H1 (cell line): ENCODE measurements at regions not wholly inside any gene's neighbourhood (a gene's known extent, or its start where the extent isn't known, plus 50 kb on each side); places are given as distances from the start of the nearest gene placed in this dataset.

Source experiments
- CTCF ChIA-PET: fragments of 300-600 bp; sonication (Branson Sonifier 250); formaldehyde crosslinking; loops from one replicate; lab custom pipeline; 2021; ENCODE audit not compliant: partially characterized antibody; lab: Charles Lee
- POLR2A ChIA-PET: fragments of 300-600 bp; sonication (Branson Sonifier 250); formaldehyde crosslinking; loops from one replicate; lab custom pipeline; 2021; ENCODE audit warnings: inconsistent platforms; ENCODE audit not compliant: partially characterized antibody; lab: Charles Lee
- DNase-seq, 2 experiments: peaks; one replicate each; pipeline versions ENCODE4 v3.0.0 to v3.0.0-alpha.2; 2010 to 2022; ENCODE audit warnings: low spot score in 2 of 2, low read depth in 1 of 2, mixed read lengths in 1 of 2
- FAIRE-seq: peaks from 2 replicates; lab custom pipeline; 2011; peaks lifted over from hg19 to GRCh38; lab: Jason Lieb, UNC
- H2AFZ ChIP-seq: 2 replicates; pipeline ENCODE4 v1.8.1; 2012; ENCODE audit warnings: low read length, inconsistent platforms
- H2AK5ac ChIP-seq: 2 replicates; pipeline ENCODE4 v1.6.1; 2013; ENCODE audit warnings: low read depth, low read length
- H2BK120ac ChIP-seq: replicated peaks from 2 replicates; pipeline ENCODE3; 2013; ENCODE audit warnings: low read depth, low read length, inconsistent platforms
- H2BK12ac ChIP-seq: 2 replicates; pipeline ENCODE4 v1.6.1; 2013; ENCODE audit warnings: low read depth, low read length
- H2BK15ac ChIP-seq: 2 replicates; pipeline ENCODE4 v1.6.1; 2013; ENCODE audit warnings: low read length
- H2BK20ac ChIP-seq: 2 replicates; pipeline ENCODE4 v1.6.1; 2013; ENCODE audit warnings: low read length
- H2BK5ac ChIP-seq: 2 replicates; pipeline ENCODE4 v1.6.1; 2013; ENCODE audit warnings: low read depth, low read length
- H3K14ac ChIP-seq: 2 replicates; pipeline ENCODE4 v1.6.1; 2013; ENCODE audit warnings: inconsistent platforms; ENCODE audit not compliant: insufficient read length
- H3K18ac ChIP-seq: 2 replicates; pipeline ENCODE4 v1.6.1; 2013; ENCODE audit warnings: low read length; ENCODE audit errors: extremely low read depth
- H3K23ac ChIP-seq: 2 replicates; pipeline ENCODE4 v1.6.1; 2013; ENCODE audit warnings: inconsistent platforms; ENCODE audit not compliant: insufficient read length
- H3K23me2 ChIP-seq: 2 replicates; pipeline ENCODE4 v1.6.1; 2013; ENCODE audit warnings: low read depth, low read length
- H3K27ac ChIP-seq: 2 replicates; pipeline ENCODE4 v1.6.1; 2011; ENCODE audit warnings: low read depth, low read length, inconsistent platforms
- H3K27me3 ChIP-seq, 4 experiments: replicated peaks in 1 of 4; 1 replicate in 1 of 4; 2 replicates in 3 of 4; pipeline versions ENCODE4 v1.6.1 to v1.8.1; 2011 to 2013; ENCODE audit warnings: low read length in 3 of 4, mild to moderate bottlenecking in 3 of 4, inconsistent platforms in 2 of 4, mixed read lengths in 2 of 4, moderate library complexity in 1 of 4; ENCODE audit not compliant: control insufficient read depth in 3 of 4, insufficient read depth in 3 of 4; ENCODE audit errors: extremely low read depth in 1 of 4
- H3K36me3 ChIP-seq, 4 experiments: 2 replicates each; pipeline versions ENCODE4 v1.6.1 to v1.8.1; 2011 to 2013; ENCODE audit warnings: mild to moderate bottlenecking in 4 of 4, low read length in 3 of 4, moderate library complexity in 2 of 4, control low read depth in 1 of 4, inconsistent platforms in 1 of 4; ENCODE audit not compliant: insufficient read depth in 4 of 4, control insufficient read depth in 2 of 4
- H3K4ac ChIP-seq: replicated peaks from 2 replicates; pipeline ENCODE3; 2013; ENCODE audit warnings: low read length, low read depth, mixed read lengths, inconsistent platforms; ENCODE audit not compliant: insufficient read length
- H3K4me1 ChIP-seq, 4 experiments: replicated peaks in 1 of 4; 1 replicate in 1 of 4; 2 replicates in 3 of 4; pipeline versions ENCODE4 v1.6.1 to v1.8.1; 2011 to 2013; ENCODE audit warnings: low read length in 3 of 4, inconsistent platforms in 2 of 4, mixed read lengths in 1 of 4; ENCODE audit not compliant: insufficient read depth in 4 of 4, control insufficient read depth in 3 of 4
- H3K4me2 ChIP-seq, 2 experiments: 2 replicates each; pipeline versions ENCODE4 v1.6.1 to v1.8.1; 2011 to 2013; ENCODE audit warnings: low read depth in 2 of 2, low read length in 2 of 2, control low read depth in 1 of 2, inconsistent platforms in 1 of 2, mild to moderate bottlenecking in 1 of 2; ENCODE audit not compliant: insufficient read depth in 1 of 2
- H3K4me3 ChIP-seq, 4 experiments: fragments of 200-600, 300-600 bp in 1 of 4; sonication (generic), shearing (Covaris generic), sonication (Bioruptor Twin) in 1 of 4; 2 replicates each; pipeline versions ENCODE4 v1.5.1 to v1.8.1; 2011 to 2016; ENCODE audit warnings: low read length in 4 of 4, low read depth in 3 of 4, control low read depth in 2 of 4, inconsistent platforms in 2 of 4, mild to moderate bottlenecking in 2 of 4, mixed read lengths in 1 of 4, moderate library complexity in 1 of 4; ENCODE audit not compliant: insufficient read depth in 2 of 4; ENCODE audit errors: extremely low read depth in 1 of 4
- H3K56ac ChIP-seq: replicated peaks from 2 replicates; pipeline ENCODE3; 2013; ENCODE audit warnings: low read depth, mild to moderate bottlenecking, mixed read lengths, low read length, inconsistent platforms; ENCODE audit not compliant: insufficient read length
- H3K79me1 ChIP-seq: 2 replicates; pipeline ENCODE4 v1.6.1; 2013; ENCODE audit warnings: low read depth, low read length, control low read depth
- H3K79me2 ChIP-seq, 2 experiments: 2 replicates each; pipeline versions ENCODE4 v1.6.1 to v1.8.1; 2012 to 2013; ENCODE audit warnings: low read length in 2 of 2, mild to moderate bottlenecking in 2 of 2, inconsistent platforms in 1 of 2; ENCODE audit not compliant: insufficient read depth in 2 of 2, control insufficient read depth in 1 of 2
- H3K9ac ChIP-seq, 4 experiments: replicated peaks in 1 of 4; 1 replicate in 1 of 4; 2 replicates in 3 of 4; pipeline versions ENCODE4 v1.6.1 to v1.8.1; 2011 to 2013; ENCODE audit warnings: low read depth in 3 of 4, low read length in 3 of 4, control low read depth in 2 of 4, mild to moderate bottlenecking in 2 of 4, moderate library complexity in 2 of 4, inconsistent platforms in 1 of 4; ENCODE audit errors: extremely low read depth in 1 of 4
- H3K9me3 ChIP-seq, 2 experiments: 2 replicates each; pipeline versions ENCODE4 v1.6.1 to v1.8.1; 2012 to 2013; ENCODE audit warnings: mild to moderate bottlenecking in 2 of 2, moderate library complexity in 2 of 2, control low read depth in 1 of 2, inconsistent platforms in 1 of 2, low read depth in 1 of 2, low read length in 1 of 2, mixed read lengths in 1 of 2; ENCODE audit not compliant: insufficient read depth in 2 of 2
- H4K20me1 ChIP-seq, 2 experiments: replicated peaks in 1 of 2; 2 replicates each; pipeline versions ENCODE3 to v1.8.1; 2011 to 2013; ENCODE audit warnings: inconsistent platforms in 2 of 2, low read length in 2 of 2, mild to moderate bottlenecking in 1 of 2; ENCODE audit not compliant: insufficient read depth in 2 of 2, control insufficient read depth in 1 of 2
- H4K5ac ChIP-seq: 2 replicates; pipeline ENCODE4 v1.6.1; 2013; ENCODE audit warnings: low read length, low read depth, mixed read lengths, inconsistent platforms; ENCODE audit not compliant: insufficient read length
- H4K8ac ChIP-seq: 2 replicates; pipeline ENCODE4 v1.8.0; 2013; ENCODE audit warnings: mild to moderate bottlenecking, moderate library complexity, low read length, inconsistent platforms; ENCODE audit not compliant: insufficient read depth; ENCODE audit errors: extremely low read depth
- H4K91ac ChIP-seq: replicated peaks from 2 replicates; pipeline ENCODE3; 2013; ENCODE audit warnings: low read length, mixed read lengths, inconsistent platforms; ENCODE audit not compliant: insufficient read length
- CTBP2 ChIP-seq: IDR thresholded peaks from 2 replicates; pipeline ENCODE4 v1.7.0; 2011; ENCODE audit warnings: borderline replicate concordance, mild to moderate bottlenecking, moderate library complexity, mixed read lengths, low read length; ENCODE audit not compliant: insufficient read depth, insufficient read length
- CTCF ChIP-seq, 3 experiments: IDR thresholded peaks; 1 replicate in 2 of 3; 2 replicates in 1 of 3; pipeline versions ENCODE4 v1.5.1 to v1.6.1; 2011; ENCODE audit warnings: low read length in 3 of 3, mild to moderate bottlenecking in 3 of 3, inconsistent platforms in 2 of 3, low read depth in 1 of 3, moderate library complexity in 1 of 3; ENCODE audit not compliant: insufficient read depth in 1 of 3; ENCODE audit errors: control extremely low read depth in 1 of 3
- E2F6 ChIP-seq: IDR thresholded peaks from 2 replicates; pipeline ENCODE4 v1.6.1; 2012; ENCODE audit warnings: inconsistent platforms
- NRF1 ChIP-seq: IDR thresholded peaks from 2 replicates; pipeline ENCODE4 v1.6.1; 2011; ENCODE audit warnings: mild to moderate bottlenecking, low read depth, low read length, improper control_type of control experiment
- TAF7 ChIP-seq: optimal IDR thresholded peaks from 2 replicates; pipeline ENCODE3; 2011; ENCODE audit warnings: low read depth, mild to moderate bottlenecking, inconsistent platforms, low read length, moderate library complexity, borderline replicate concordance
- WGBS, 2 experiments: shearing (Covaris generic) in 1 of 2; methylation state at CpG; one replicate each; pipeline versions ENCODE4 v1.1.6 to v1.1.7; 2013 to 2015; ENCODE audit warnings: low lambda C conversion rate in 2 of 2, mixed read lengths in 2 of 2, inconsistent platforms in 1 of 2, low coverage in 1 of 2, missing lambda C conversion rate in 1 of 2; ENCODE audit not compliant: insufficient replicate concordance in 2 of 2, insufficient coverage in 1 of 2, insufficient read length in 1 of 2; ENCODE audit errors: extremely low coverage in 1 of 2, missing lambda C conversion rate in 1 of 2; 5-methylcytosine and 5-hydroxymethylcytosine counted together

GRCh38 chr7:131164025-131164925 lies 163.4 kb upstream of the MKLN1 start:
- no peak overlapping the region for H3K4me3 ChIP-seq
- H3K14ac ChIP-seq: no peak overlapping the region
- no peak for FAIRE-seq
- H3K23me2 ChIP-seq: no peaks in the 10 kb centered on the region
- H3K27ac ChIP-seq: no peak overlapping the region
- H3K36me3 ChIP-seq: no peaks in the 10 kb centered on the region
- no peak overlapping the region for H2BK20ac ChIP-seq
- no peak overlapping the region for H3K4me2 ChIP-seq
- H2BK5ac ChIP-seq: no peak overlapping the region
- H2AK5ac ChIP-seq: no peak overlapping the region
- peak overlapping the region; percentile 67; the same call in 1 of the 2 replicates for H2AFZ ChIP-seq
- DNase-seq: peak in 1 of 2 experiments; percentile 32
- H2BK15ac ChIP-seq: no peak overlapping the region
- H3K4ac ChIP-seq: no peak overlapping the region
- POLR2A ChIA-PET: interaction anchor here (1.1 kb wide), 1 partner anchor 26 kb away, joined by 3 read pairs; no protein-coding TSS in a partner anchor
- no peak overlapping the region for H3K9ac ChIP-seq
- H2BK12ac ChIP-seq: 0 out of 2 replicates have a peak overlapping the region, but pooled peaks have one; percentile 52
- CTCF ChIA-PET: interaction anchor here (0.7 to 1.1 kb wide), 3 partner anchors 92 to 1881 kb away, joined by 3 read pairs; no protein-coding TSS in a partner anchor
- 65% methylated on average over 3 of the region's 3 CpGs; no CpG with 5 or more reads in 1 of the 2 experiments for WGBS, 2 experiments
- no peaks in the 10 kb centered on the region for H3K27me3 ChIP-seq
- no peak overlapping the region for H3K23ac ChIP-seq
- TF ChIP-seq TAF7: no peak
- no peak for TF ChIP-seq CTCF (IDR thresholded peaks at IDR 0.05; ENCODE audit: control extremely low read depth in 1 of 3, insufficient read depth in 1 of 3, low read depth in 1 of 3, low read length in 3 of 3)
- no peak for TF ChIP-seq CTBP2
- TF ChIP-seq NRF1: no peak
- no peak for TF ChIP-seq E2F6
- no peak overlapping the region for H4K91ac ChIP-seq
- no peak overlapping the region for H4K8ac ChIP-seq
- H4K20me1 ChIP-seq: no peaks in the 10 kb centered on the region
- H3K79me2 ChIP-seq: no peaks in the 10 kb centered on the region
- no peak overlapping the region for H4K5ac ChIP-seq
- H3K9me3 ChIP-seq: no peaks in the 10 kb centered on the region
- H3K18ac ChIP-seq: no peak overlapping the region
- no peaks in the 10 kb centered on the region for H3K4me1 ChIP-seq
- H2BK120ac ChIP-seq: no peak overlapping the region
- no peak overlapping the region for H3K56ac ChIP-seq
- H3K79me1 ChIP-seq: no peaks in the 10 kb centered on the region
